HCT116 (cell line): ENCODE measurements at regions not wholly inside any gene's neighbourhood (a gene's known extent, or its start where the extent isn't known, plus 50 kb on each side); places are given as distances from the start of the nearest gene placed in this dataset.

Experiments used
- ATAC-seq: fragments of 200-7000 bp; cut with Tn5 transposase; 2 replicates; pipeline ENCODE4 v1.9.1; 2020; ENCODE audit warnings: mild to moderate bottlenecking, moderate library complexity
- BruUV-seq: library from RNA; stranded (reverse); fragments of 400-500 nt; replicated peaks from 2 replicates; lab custom pipeline; 2021; lab: Mats Ljungman, UMichigan
- CTCF ChIA-PET: fragments of 300-600 bp; sonication (Branson Sonifier 250); formaldehyde crosslinking; loops from one replicate; lab custom pipeline; 2021; ENCODE audit warnings: antibody characterized with exemption; lab: Charles Lee
- POLR2A ChIA-PET: fragments of 300-600, 350-600 bp; sonication (Branson Sonifier 250); formaldehyde crosslinking; loops from one replicate; lab custom pipeline; 2021; ENCODE audit warnings: antibody characterized with exemption; lab: Charles Lee
- RAD21 ChIA-PET, 2 experiments: fragments of 300-600 bp; sonication (Branson Sonifier 250); formaldehyde crosslinking; loops; one replicate each; lab custom pipeline; 2023; ENCODE audit warnings: low total read pairs in 2 of 2; ENCODE audit not compliant: uncharacterized antibody in 2 of 2, unreplicated experiment in 2 of 2, low non-redundant PET in 1 of 2; lab: Charles Lee
- DNase-seq: peaks from one replicate; pipeline ENCODE4 v3.0.0-alpha.2; 2010; ENCODE audit warnings: low read depth, low spot score
- H2AFZ ChIP-seq: fragments of 200-600 bp; shearing (Covaris generic), sonication (generic); 2 replicates; pipeline ENCODE4 v1.6.1; 2017; ENCODE audit warnings: low read depth, mixed run types, mixed read lengths, antibody characterized with exemption, low read length; ENCODE audit not compliant: poor library complexity, severe bottlenecking
- H3K27ac ChIP-seq: 2 replicates; pipeline ENCODE4 v1.5.1; 2012; ENCODE audit warnings: low read depth, low read length
- H3K27me3 ChIP-seq: fragments of 200-600 bp; sonication (generic); 2 replicates; pipeline ENCODE4 v1.6.1; 2016; ENCODE audit warnings: mixed run types, low read length, mixed read lengths; ENCODE audit not compliant: insufficient read depth
- H3K36me3 ChIP-seq, 2 experiments: fragments of 200-500 bp in 1 of 2; fragments of 200-600 bp in 1 of 2; sonication (Bioruptor generic) in 1 of 2; sonication (generic) in 1 of 2; 2 replicates each; pipeline versions ENCODE4 v1.5.1 to v1.6.1; 2014 to 2016; ENCODE audit warnings: low read length in 2 of 2, inconsistent platforms in 1 of 2, mixed read lengths in 1 of 2, mixed run types in 1 of 2; ENCODE audit not compliant: insufficient read depth in 2 of 2, control insufficient read depth in 1 of 2
- H3K4me1 ChIP-seq, 2 experiments: fragments of 200-600 bp in 1 of 2; sonication (generic) in 1 of 2; 2 replicates each; pipeline versions ENCODE4 v1.5.1 to v1.6.1; 2012 to 2017; ENCODE audit warnings: low read length in 2 of 2, inconsistent platforms in 1 of 2, mild to moderate bottlenecking in 1 of 2, mixed read lengths in 1 of 2, mixed run types in 1 of 2, moderate library complexity in 1 of 2; ENCODE audit not compliant: insufficient read depth in 2 of 2, control insufficient read depth in 1 of 2
- H3K4me2 ChIP-seq: fragments of 200-600 bp; sonication (generic); 2 replicates; pipeline ENCODE4 v1.6.1; 2017; ENCODE audit warnings: mixed run types, low read length, mixed read lengths
- H3K4me3 ChIP-seq, 2 experiments: fragments of 200-600 bp in 1 of 2; sonication (generic) in 1 of 2; replicated peaks in 1 of 2; 2 replicates each; pipeline ENCODE4 v1.5.1; 2011 to 2016; ENCODE audit warnings: low read length in 2 of 2, control low read depth in 1 of 2, low read depth in 1 of 2, mild to moderate bottlenecking in 1 of 2, mixed read lengths in 1 of 2, mixed run types in 1 of 2
- H3K79me2 ChIP-seq: fragments of 200-600 bp; sonication (generic); 2 replicates; pipeline ENCODE4 v1.6.1; 2017; ENCODE audit warnings: mild to moderate bottlenecking, mixed run types, low read length, moderate library complexity, mixed read lengths; ENCODE audit not compliant: insufficient read depth
- H3K9ac ChIP-seq: fragments of 200-600 bp; sonication (generic); 2 replicates; pipeline ENCODE4 v1.6.1; 2016; ENCODE audit warnings: low read length, mixed read lengths
- H3K9me2 ChIP-seq: fragments of 200-600 bp; sonication (generic), shearing (Covaris generic); 2 replicates; pipeline ENCODE4 v1.6.1; 2017; ENCODE audit warnings: mixed run types, mild to moderate bottlenecking, moderate library complexity; ENCODE audit not compliant: insufficient read depth
- H3K9me3 ChIP-seq, 2 experiments: fragments of 200-500 bp in 1 of 2; fragments of 200-600 bp in 1 of 2; sonication (Bioruptor generic) in 1 of 2; sonication (generic) in 1 of 2; 2 replicates each; pipeline ENCODE4 v1.6.1; 2014 to 2017; ENCODE audit warnings: low read length in 2 of 2, mixed read lengths in 2 of 2, inconsistent platforms in 1 of 2, low read depth in 1 of 2, mild to moderate bottlenecking in 1 of 2, mixed run types in 1 of 2, moderate library complexity in 1 of 2; ENCODE audit not compliant: control insufficient read depth in 1 of 2, insufficient read depth in 1 of 2
- H4K20me1 ChIP-seq: fragments of 200-600 bp; sonication (generic), shearing (Covaris generic); 2 replicates; pipeline ENCODE4 v1.6.1; 2017; ENCODE audit warnings: mixed run types, mild to moderate bottlenecking, moderate library complexity; ENCODE audit not compliant: insufficient read depth
- CTCF ChIP-seq, 3 experiments: fragments of 200-600 bp in 1 of 3; sonication (generic) in 1 of 3; IDR thresholded peaks in 2 of 3; conservative IDR thresholded peaks in 1 of 3; 2 replicates each; pipeline ENCODE4 v1.5.1; 2012 to 2017; ENCODE audit warnings: low read depth in 2 of 3, low read length in 2 of 3, antibody characterized with exemption in 1 of 3, borderline replicate concordance in 1 of 3, control low read depth in 1 of 3, mild to moderate bottlenecking in 1 of 3, mixed read lengths in 1 of 3, mixed run types in 1 of 3, moderate library complexity in 1 of 3; ENCODE audit not compliant: insufficient read depth in 1 of 3
- ELF1 ChIP-seq: IDR thresholded peaks from 2 replicates; pipeline ENCODE4 v1.6.1; 2012; ENCODE audit warnings: low read depth, borderline replicate concordance
- EZH2 ChIP-seq: fragments of 200-600 bp; sonication (generic); IDR thresholded peaks from 2 replicates; pipeline ENCODE4 v1.6.1; 2017; ENCODE audit warnings: antibody characterized with exemption, mixed run types
- FOSL1 ChIP-seq: IDR thresholded peaks from 2 replicates; pipeline ENCODE4 v1.6.1; 2012; ENCODE audit warnings: low read depth
- MAX ChIP-seq: IDR thresholded peaks from 2 replicates; pipeline ENCODE4 v1.6.1; 2012
- REST ChIP-seq: IDR thresholded peaks from 2 replicates; pipeline ENCODE4 v1.6.1; 2012; ENCODE audit warnings: low read depth
- SIN3A ChIP-seq: IDR thresholded peaks from 2 replicates; pipeline ENCODE4 v1.6.1; 2012; ENCODE audit warnings: low read depth
- ZBTB33 ChIP-seq: IDR thresholded peaks from 2 replicates; pipeline ENCODE4 v1.6.1; 2011; ENCODE audit warnings: mild to moderate bottlenecking, low read length, moderate library complexity; ENCODE audit not compliant: insufficient replicate concordance; ENCODE audit errors: extremely low read depth
- intact Hi-C: fragments of 100-400 bp; cut with micrococcal nuclease; formaldehyde crosslinking; loops from 2 replicates; pipeline ENCODE4 v1.10.0; 2022

GRCh38 chr10:16182144-16182543 lies 254.7 kb upstream of the PTER start:
- Histone ChIP-seq H3K9me2 (no peaks in the 10 kb centered on the region), H3K36me3 (no peaks in the 10 kb centered on the region), H3K4me2 (no peak overlapping the region), H4K20me1 (no peaks in the 10 kb centered on the region), H3K79me2 (no peaks in the 10 kb centered on the region), H3K27me3 (peaks cover 31% of the 10 kb centered on the region), H3K9me3 (no peaks in the 10 kb centered on the region), H3K4me1 (no peaks in the 10 kb centered on the region), H3K9ac (no peak overlapping the region), H2AFZ (no peak overlapping the region), H3K27ac (no peak overlapping the region), H3K4me3 (no peak overlapping the region)
- RAD21 ChIA-PET: no interaction called here
- CTCF ChIA-PET: no interaction called here
- DNase-seq: no peak
- intact Hi-C loops: no loop called here
- POLR2A ChIA-PET: no interaction called here
- ATAC-seq: no peak
- no TSS peak for BruUV-seq
- TF ChIP-seq SIN3A (no peak), ZBTB33 (no peak), MAX (no peak), REST (no peak), CTCF (IDR thresholded peaks at IDR 0.05 in 2 of 3, conservative IDR thresholded peaks at IDR 0.05 in 1 of 3; ENCODE audit: borderline replicate concordance in 1 of 3, insufficient read depth in 1 of 3, low read depth in 2 of 3, low read length in 2 of 3) (no peak), ELF1 (no peak), FOSL1 (no peak), EZH2 (no peak)
